HCT116 (cell line): ENCODE measurements at regions not wholly inside any gene's neighbourhood (a gene's known extent, or its start where the extent isn't known, plus 50 kb on each side); places are given as distances from the start of the nearest gene placed in this dataset.

ENCODE experiments used
- ATAC-seq: fragments of 200-7000 bp; cut with Tn5 transposase; 2 replicates; pipeline ENCODE4 v1.9.1; 2020; ENCODE audit warnings: mild to moderate bottlenecking, moderate library complexity
- BruUV-seq: library from RNA; stranded (reverse); fragments of 400-500 nt; replicated peaks from 2 replicates; lab custom pipeline; 2021; lab: Mats Ljungman, UMichigan
- CTCF ChIA-PET: fragments of 300-600 bp; sonication (Branson Sonifier 250); formaldehyde crosslinking; loops from one replicate; lab custom pipeline; 2021; ENCODE audit warnings: antibody characterized with exemption; lab: Charles Lee
- POLR2A ChIA-PET: fragments of 300-600, 350-600 bp; sonication (Branson Sonifier 250); formaldehyde crosslinking; loops from one replicate; lab custom pipeline; 2021; ENCODE audit warnings: antibody characterized with exemption; lab: Charles Lee
- RAD21 ChIA-PET, 2 experiments: fragments of 300-600 bp; sonication (Branson Sonifier 250); formaldehyde crosslinking; loops; one replicate each; lab custom pipeline; 2023; ENCODE audit warnings: low total read pairs in 2 of 2; ENCODE audit not compliant: uncharacterized antibody in 2 of 2, unreplicated experiment in 2 of 2, low non-redundant PET in 1 of 2; lab: Charles Lee
- DNase-seq: peaks from one replicate; pipeline ENCODE4 v3.0.0-alpha.2; 2010; ENCODE audit warnings: low read depth, low spot score
- H2AFZ ChIP-seq: fragments of 200-600 bp; shearing (Covaris generic), sonication (generic); 2 replicates; pipeline ENCODE4 v1.6.1; 2017; ENCODE audit warnings: low read depth, mixed run types, mixed read lengths, antibody characterized with exemption, low read length; ENCODE audit not compliant: poor library complexity, severe bottlenecking
- H3K27ac ChIP-seq: 2 replicates; pipeline ENCODE4 v1.5.1; 2012; ENCODE audit warnings: low read depth, low read length
- H3K27me3 ChIP-seq: fragments of 200-600 bp; sonication (generic); 2 replicates; pipeline ENCODE4 v1.6.1; 2016; ENCODE audit warnings: mixed run types, low read length, mixed read lengths; ENCODE audit not compliant: insufficient read depth
- H3K36me3 ChIP-seq, 2 experiments: fragments of 200-500 bp in 1 of 2; fragments of 200-600 bp in 1 of 2; sonication (Bioruptor generic) in 1 of 2; sonication (generic) in 1 of 2; 2 replicates each; pipeline versions ENCODE4 v1.5.1 to v1.6.1; 2014 to 2016; ENCODE audit warnings: low read length in 2 of 2, inconsistent platforms in 1 of 2, mixed read lengths in 1 of 2, mixed run types in 1 of 2; ENCODE audit not compliant: insufficient read depth in 2 of 2, control insufficient read depth in 1 of 2
- H3K4me1 ChIP-seq, 2 experiments: fragments of 200-600 bp in 1 of 2; sonication (generic) in 1 of 2; 2 replicates each; pipeline versions ENCODE4 v1.5.1 to v1.6.1; 2012 to 2017; ENCODE audit warnings: low read length in 2 of 2, inconsistent platforms in 1 of 2, mild to moderate bottlenecking in 1 of 2, mixed read lengths in 1 of 2, mixed run types in 1 of 2, moderate library complexity in 1 of 2; ENCODE audit not compliant: insufficient read depth in 2 of 2, control insufficient read depth in 1 of 2
- H3K4me2 ChIP-seq: fragments of 200-600 bp; sonication (generic); 2 replicates; pipeline ENCODE4 v1.6.1; 2017; ENCODE audit warnings: mixed run types, low read length, mixed read lengths
- H3K4me3 ChIP-seq, 2 experiments: fragments of 200-600 bp in 1 of 2; sonication (generic) in 1 of 2; replicated peaks in 1 of 2; 2 replicates each; pipeline ENCODE4 v1.5.1; 2011 to 2016; ENCODE audit warnings: low read length in 2 of 2, control low read depth in 1 of 2, low read depth in 1 of 2, mild to moderate bottlenecking in 1 of 2, mixed read lengths in 1 of 2, mixed run types in 1 of 2
- H3K79me2 ChIP-seq: fragments of 200-600 bp; sonication (generic); 2 replicates; pipeline ENCODE4 v1.6.1; 2017; ENCODE audit warnings: mild to moderate bottlenecking, mixed run types, low read length, moderate library complexity, mixed read lengths; ENCODE audit not compliant: insufficient read depth
- H3K9ac ChIP-seq: fragments of 200-600 bp; sonication (generic); 2 replicates; pipeline ENCODE4 v1.6.1; 2016; ENCODE audit warnings: low read length, mixed read lengths
- H3K9me2 ChIP-seq: fragments of 200-600 bp; sonication (generic), shearing (Covaris generic); 2 replicates; pipeline ENCODE4 v1.6.1; 2017; ENCODE audit warnings: mixed run types, mild to moderate bottlenecking, moderate library complexity; ENCODE audit not compliant: insufficient read depth
- H3K9me3 ChIP-seq, 2 experiments: fragments of 200-500 bp in 1 of 2; fragments of 200-600 bp in 1 of 2; sonication (Bioruptor generic) in 1 of 2; sonication (generic) in 1 of 2; 2 replicates each; pipeline ENCODE4 v1.6.1; 2014 to 2017; ENCODE audit warnings: low read length in 2 of 2, mixed read lengths in 2 of 2, inconsistent platforms in 1 of 2, low read depth in 1 of 2, mild to moderate bottlenecking in 1 of 2, mixed run types in 1 of 2, moderate library complexity in 1 of 2; ENCODE audit not compliant: control insufficient read depth in 1 of 2, insufficient read depth in 1 of 2
- H4K20me1 ChIP-seq: fragments of 200-600 bp; sonication (generic), shearing (Covaris generic); 2 replicates; pipeline ENCODE4 v1.6.1; 2017; ENCODE audit warnings: mixed run types, mild to moderate bottlenecking, moderate library complexity; ENCODE audit not compliant: insufficient read depth
- EGR1 ChIP-seq: IDR thresholded peaks from 2 replicates; pipeline ENCODE4 v1.6.1; 2012; ENCODE audit warnings: low read depth
- EZH2 ChIP-seq: fragments of 200-600 bp; sonication (generic); IDR thresholded peaks from 2 replicates; pipeline ENCODE4 v1.6.1; 2017; ENCODE audit warnings: antibody characterized with exemption, mixed run types
- EZH2phosphoT487 ChIP-seq: fragments of 200-600 bp; IDR thresholded peaks from 2 replicates; pipeline ENCODE4 v1.6.1; 2018; ENCODE audit warnings: antibody characterized with exemption, borderline replicate concordance
- RAD21 ChIP-seq: IDR thresholded peaks from 2 replicates; pipeline ENCODE4 v1.6.1; 2012; ENCODE audit warnings: low read depth, mild to moderate bottlenecking
- SP1 ChIP-seq: IDR thresholded peaks from 2 replicates; pipeline ENCODE4 v1.6.1; 2012; ENCODE audit warnings: low read depth
- SRF ChIP-seq: IDR thresholded peaks from 2 replicates; pipeline ENCODE4 v1.6.1; 2012; ENCODE audit warnings: low read depth
- TCF7L2 ChIP-seq: IDR thresholded peaks from 2 replicates; pipeline ENCODE4 v1.7.0; 2011; ENCODE audit warnings: borderline replicate concordance, inconsistent platforms; ENCODE audit not compliant: insufficient read depth, insufficient read length; ENCODE audit errors: extremely low read depth
- ZNF274 ChIP-seq: fragments of 200-500 bp; sonication (Bioruptor generic); IDR thresholded peaks from 2 replicates; pipeline ENCODE4 v1.6.1; 2014; ENCODE audit warnings: mild to moderate bottlenecking, low read depth, low read length, inconsistent platforms
- intact Hi-C: fragments of 100-400 bp; cut with micrococcal nuclease; formaldehyde crosslinking; loops from 2 replicates; pipeline ENCODE4 v1.10.0; 2022
- TF ChIP-seq, protein P1 (sequence below): IDR thresholded peaks from 2 replicates; pipeline ENCODE4 v1.6.1; 2011; ENCODE audit warnings: mild to moderate bottlenecking, low read length, moderate library complexity; ENCODE audit not compliant: insufficient replicate concordance; ENCODE audit errors: extremely low read depth
- TF ChIP-seq, protein P2 (sequence below): IDR thresholded peaks from 2 replicates; pipeline ENCODE4 v1.6.1; 2012
- TF ChIP-seq, protein P3 (sequence below): IDR thresholded peaks from 2 replicates; pipeline ENCODE4 v1.6.1; 2012
- TF ChIP-seq, protein P4 (sequence below), 3 experiments: fragments of 200-600 bp in 1 of 3; sonication (generic) in 1 of 3; IDR thresholded peaks in 2 of 3; conservative IDR thresholded peaks in 1 of 3; 2 replicates each; pipeline ENCODE4 v1.5.1; 2012 to 2017; ENCODE audit warnings: low read depth in 2 of 3, low read length in 2 of 3, antibody characterized with exemption in 1 of 3, borderline replicate concordance in 1 of 3, control low read depth in 1 of 3, mild to moderate bottlenecking in 1 of 3, mixed read lengths in 1 of 3, mixed run types in 1 of 3, moderate library complexity in 1 of 3; ENCODE audit not compliant: insufficient read depth in 1 of 3

DNA sequence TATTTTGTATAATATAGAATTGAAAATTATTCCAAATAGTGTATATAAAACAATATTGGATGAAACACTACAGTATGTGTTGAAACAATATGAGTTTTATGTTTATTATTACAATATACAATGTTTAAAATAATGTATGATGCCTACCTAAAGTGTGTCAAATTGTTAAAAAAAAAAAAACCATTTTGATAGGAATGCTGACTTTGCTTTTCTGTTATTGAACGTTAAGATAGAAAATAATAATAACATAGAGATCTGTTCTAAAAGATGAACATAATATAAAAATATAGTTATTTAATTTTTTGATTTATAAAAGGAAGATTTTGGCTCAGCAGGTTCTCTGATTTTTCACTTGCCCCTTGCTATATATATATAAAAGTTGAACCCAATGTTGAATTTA, 474.6 kb upstream of the ATXN8OS start (continued):
- TF ChIP-seq, protein P1, sequence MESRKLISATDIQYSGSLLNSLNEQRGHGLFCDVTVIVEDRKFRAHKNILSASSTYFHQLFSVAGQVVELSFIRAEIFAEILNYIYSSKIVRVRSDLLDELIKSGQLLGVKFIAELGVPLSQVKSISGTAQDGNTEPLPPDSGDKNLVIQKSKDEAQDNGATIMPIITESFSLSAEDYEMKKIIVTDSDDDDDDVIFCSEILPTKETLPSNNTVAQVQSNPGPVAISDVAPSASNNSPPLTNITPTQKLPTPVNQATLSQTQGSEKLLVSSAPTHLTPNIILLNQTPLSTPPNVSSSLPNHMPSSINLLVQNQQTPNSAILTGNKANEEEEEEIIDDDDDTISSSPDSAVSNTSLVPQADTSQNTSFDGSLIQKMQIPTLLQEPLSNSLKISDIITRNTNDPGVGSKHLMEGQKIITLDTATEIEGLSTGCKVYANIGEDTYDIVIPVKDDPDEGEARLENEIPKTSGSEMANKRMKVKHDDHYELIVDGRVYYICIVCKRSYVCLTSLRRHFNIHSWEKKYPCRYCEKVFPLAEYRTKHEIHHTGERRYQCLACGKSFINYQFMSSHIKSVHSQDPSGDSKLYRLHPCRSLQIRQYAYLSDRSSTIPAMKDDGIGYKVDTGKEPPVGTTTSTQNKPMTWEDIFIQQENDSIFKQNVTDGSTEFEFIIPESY = no peak
- no peak for TF ChIP-seq RAD21
- TF ChIP-seq, all 23 proteins: peak for 0

DNA sequence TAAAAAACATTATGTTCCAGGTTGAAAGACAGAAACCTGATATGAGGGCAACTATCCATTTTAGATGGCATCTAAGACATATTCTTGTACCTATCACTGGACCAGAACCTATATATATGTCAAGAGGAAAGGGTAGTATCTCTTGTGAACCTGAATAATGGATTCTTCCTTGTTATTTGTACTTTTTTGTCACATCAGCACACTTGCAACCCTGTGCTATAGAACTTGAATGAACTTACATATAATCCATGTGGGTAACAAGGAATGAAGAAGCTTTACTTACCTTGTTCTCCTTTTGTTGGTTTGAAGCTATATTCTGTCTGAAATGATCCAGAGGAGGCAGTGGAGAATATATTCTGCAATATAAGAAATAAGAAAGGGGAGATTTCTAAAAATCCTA, 483.7 kb upstream of the ATXN8OS start:
- intact Hi-C loops = no loop called here
- no peak overlapping the region for H3K27ac ChIP-seq
- H3K27me3 ChIP-seq = no peaks in the 10 kb centered on the region
- H3K36me3 ChIP-seq = no peaks in the 10 kb centered on the region
- DNase-seq = no peak
- H3K9me3 ChIP-seq = 0 out of 4 replicates have a peak, but pooled peaks cover 0 to 4% of the 10 kb centered on the region in 2 experiments
- H2AFZ ChIP-seq = no peak overlapping the region
- no peak for TF ChIP-seq SRF
- TF ChIP-seq EZH2 = no peak
- TF ChIP-seq, protein P2, sequence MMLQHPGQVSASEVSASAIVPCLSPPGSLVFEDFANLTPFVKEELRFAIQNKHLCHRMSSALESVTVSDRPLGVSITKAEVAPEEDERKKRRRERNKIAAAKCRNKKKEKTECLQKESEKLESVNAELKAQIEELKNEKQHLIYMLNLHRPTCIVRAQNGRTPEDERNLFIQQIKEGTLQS = no peak
- no peak for TF ChIP-seq ZNF274
- TF ChIP-seq EZH2phosphoT487 = no peak
- TF ChIP-seq, protein P3, sequence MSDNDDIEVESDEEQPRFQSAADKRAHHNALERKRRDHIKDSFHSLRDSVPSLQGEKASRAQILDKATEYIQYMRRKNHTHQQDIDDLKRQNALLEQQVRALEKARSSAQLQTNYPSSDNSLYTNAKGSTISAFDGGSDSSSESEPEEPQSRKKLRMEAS = no peak
- TF ChIP-seq, protein P4, sequence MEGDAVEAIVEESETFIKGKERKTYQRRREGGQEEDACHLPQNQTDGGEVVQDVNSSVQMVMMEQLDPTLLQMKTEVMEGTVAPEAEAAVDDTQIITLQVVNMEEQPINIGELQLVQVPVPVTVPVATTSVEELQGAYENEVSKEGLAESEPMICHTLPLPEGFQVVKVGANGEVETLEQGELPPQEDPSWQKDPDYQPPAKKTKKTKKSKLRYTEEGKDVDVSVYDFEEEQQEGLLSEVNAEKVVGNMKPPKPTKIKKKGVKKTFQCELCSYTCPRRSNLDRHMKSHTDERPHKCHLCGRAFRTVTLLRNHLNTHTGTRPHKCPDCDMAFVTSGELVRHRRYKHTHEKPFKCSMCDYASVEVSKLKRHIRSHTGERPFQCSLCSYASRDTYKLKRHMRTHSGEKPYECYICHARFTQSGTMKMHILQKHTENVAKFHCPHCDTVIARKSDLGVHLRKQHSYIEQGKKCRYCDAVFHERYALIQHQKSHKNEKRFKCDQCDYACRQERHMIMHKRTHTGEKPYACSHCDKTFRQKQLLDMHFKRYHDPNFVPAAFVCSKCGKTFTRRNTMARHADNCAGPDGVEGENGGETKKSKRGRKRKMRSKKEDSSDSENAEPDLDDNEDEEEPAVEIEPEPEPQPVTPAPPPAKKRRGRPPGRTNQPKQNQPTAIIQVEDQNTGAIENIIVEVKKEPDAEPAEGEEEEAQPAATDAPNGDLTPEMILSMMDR (IDR thresholded peaks at IDR 0.05 in 2 of 3, conservative IDR thresholded peaks at IDR 0.05 in 1 of 3; ENCODE audit: borderline replicate concordance in 1 of 3, insufficient read depth in 1 of 3, low read depth in 2 of 3, low read length in 2 of 3) = no peak
- TF ChIP-seq TCF7L2 = no peak
- no peak for TF ChIP-seq SP1
- TF ChIP-seq EGR1 = no peak
- no peaks in the 10 kb centered on the region for H4K20me1 ChIP-seq
- RAD21 ChIA-PET = no interaction called here
- CTCF ChIA-PET = no interaction called here
- no TSS peak for BruUV-seq
- ATAC-seq = no peak
- no peaks in the 10 kb centered on the region for H3K4me1 ChIP-seq
- H3K9ac ChIP-seq = no peak overlapping the region
- H3K9me2 ChIP-seq = no peaks in the 10 kb centered on the region
- H3K79me2 ChIP-seq = no peaks in the 10 kb centered on the region
- POLR2A ChIA-PET = no interaction called here
- no peak overlapping the region for H3K4me3 ChIP-seq
- no peak overlapping the region for H3K4me2 ChIP-seq
